Mesothelial cell of epicardium (in vitro differentiated cells): ENCODE measurements at regions not wholly inside any gene's neighbourhood (a gene's known extent, or its start where the extent isn't known, plus 50 kb on each side); places are given as distances from the start of the nearest gene placed in this dataset.

Experiments
- DNase-seq, 2 experiments: peaks; one replicate each; pipeline ENCODE4 v3.0.0; 2021; ENCODE audit warnings: low spot score in 2 of 2; ENCODE audit not compliant: unreplicated experiment in 2 of 2
- H3K27ac Mint-ChIP-seq: 2 replicates; pipeline ENCODE4 v1.8.0; 2021; ENCODE audit warnings: mixed read lengths
- H3K27me3 Mint-ChIP-seq: 2 replicates; pipeline ENCODE4 v1.8.0; 2021; ENCODE audit warnings: low read depth, mixed read lengths
- H3K36me3 Mint-ChIP-seq: 2 replicates; pipeline ENCODE4 v1.8.0; 2021; ENCODE audit warnings: mixed read lengths
- H3K4me1 Mint-ChIP-seq: 2 replicates; pipeline ENCODE4 v1.8.0; 2021; ENCODE audit warnings: mixed read lengths
- H3K4me3 Mint-ChIP-seq: 2 replicates; pipeline ENCODE4 v1.8.0; 2021; ENCODE audit warnings: mild to moderate bottlenecking, moderate library complexity, mixed read lengths
- H3K9me3 Mint-ChIP-seq: 2 replicates; pipeline ENCODE4 v1.8.0; 2021; ENCODE audit warnings: mixed read lengths
- CTCF ChIP-seq: fragments of 200-600 bp; sonication (generic); IDR thresholded peaks from one replicate; pipeline ENCODE4 v1.5.0; 2021; ENCODE audit warnings: antibody characterized with exemption; ENCODE audit not compliant: unreplicated experiment

- Mint-ChIP-seq H3K36me3 (no peaks in the 10 kb centered on the region), H3K27me3 (peaks cover 5% of the 10 kb centered on the region), H3K9me3 (no peaks in the 10 kb centered on the region), H3K4me1 (peaks cover 30% of the 10 kb centered on the region), H3K27ac (no peak overlapping the region), H3K4me3 (no peak overlapping the region)
- DNase-seq, result no peak
- TF ChIP-seq CTCF, result no peak
Observed at GRCh38 chr15:69663982-69664381, 211.4 kb downstream of the RPLP1 start.

GRCh38 chr15:69664572-69665571 lies 212.3 kb downstream of the RPLP1 start:
- H3K27me3 Mint-ChIP-seq, result peaks cover 5% of the 10 kb centered on the region
- no peak overlapping the region for H3K4me3 Mint-ChIP-seq
- H3K4me1 Mint-ChIP-seq, result peaks cover 30% of the 10 kb centered on the region
- DNase-seq, result no peak
- H3K36me3 Mint-ChIP-seq, result no peaks in the 10 kb centered on the region
- TF ChIP-seq CTCF, result no peak
- no peaks in the 10 kb centered on the region for H3K9me3 Mint-ChIP-seq
- peak overlapping the region; percentile 63 for H3K27ac Mint-ChIP-seq

- H3K4me1 Mint-ChIP-seq, result peaks cover 30% of the 10 kb centered on the region
- H3K27me3 Mint-ChIP-seq, result peaks cover 5% of the 10 kb centered on the region
- peak overlapping the region; percentile 63 for H3K27ac Mint-ChIP-seq
- H3K36me3 Mint-ChIP-seq, result no peaks in the 10 kb centered on the region
- H3K4me3 Mint-ChIP-seq, result no peak overlapping the region
- TF ChIP-seq CTCF, result no peak
- no peak for DNase-seq
- no peaks in the 10 kb centered on the region for H3K9me3 Mint-ChIP-seq
Observed at GRCh38 chr15:69665641-69666111, 213.1 kb downstream of the RPLP1 start.

- Mint-ChIP-seq H3K9me3 (no peaks in the 10 kb centered on the region), H3K27ac (no peak overlapping the region), H3K36me3 (no peaks in the 10 kb centered on the region), H3K4me3 (no peak overlapping the region), H3K27me3 (peaks cover 5% of the 10 kb centered on the region), H3K4me1 (peaks cover 30% of the 10 kb centered on the region)
- no peak for DNase-seq
- TF ChIP-seq CTCF, result no peak
Observed at GRCh38 chr15:69666441-69666882, 213.8 kb downstream of the RPLP1 start.

- H3K36me3 Mint-ChIP-seq, result no peaks in the 10 kb centered on the region
- no peak overlapping the region for H3K4me3 Mint-ChIP-seq
- DNase-seq, result no peak
- TF ChIP-seq CTCF, result no peak
- H3K9me3 Mint-ChIP-seq, result no peaks in the 10 kb centered on the region
- peaks cover 30% of the 10 kb centered on the region for H3K4me1 Mint-ChIP-seq
- peaks cover 5% of the 10 kb centered on the region for H3K27me3 Mint-ChIP-seq
- H3K27ac Mint-ChIP-seq, result no peak overlapping the region
Observed at GRCh38 chr15:69666921-69667811, 214.5 kb downstream of the RPLP1 start.
